ENCODE measurements at regions not wholly inside any gene's neighbourhood (a gene's known extent, or its start where the extent isn't known, plus 50 kb on each side); places are given as distances from the start of the nearest gene placed in this dataset.

DNA sequence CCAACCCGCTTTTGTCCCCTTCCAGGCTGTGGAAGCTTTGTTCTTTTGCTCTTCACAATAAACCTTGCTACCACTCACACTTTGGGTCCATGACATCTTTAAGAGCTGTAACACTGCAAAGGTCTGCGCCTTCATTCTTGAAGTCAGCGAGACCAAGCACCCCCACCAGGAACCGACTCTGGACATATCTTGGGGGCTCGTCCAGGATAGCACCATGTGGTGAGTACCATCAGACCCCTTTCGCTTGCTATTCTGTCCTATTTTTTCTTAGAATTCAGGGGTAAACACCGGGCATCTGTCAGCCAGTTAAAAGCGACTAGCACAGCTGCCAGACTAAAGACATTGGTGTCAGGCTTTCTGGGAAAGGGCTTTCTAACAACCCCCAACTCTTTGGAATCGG, 137.6 kb upstream of the PPFIA2 start:
- no peak overlapping the region for H3K4me3 Mint-ChIP-seq
- H3K9me3 ChIP-seq (replicated peaks in 1 of 2; ENCODE audit: control insufficient read depth in 1 of 2, insufficient read depth in 1 of 2, low read length in 2 of 2), result peaks cover 19 to 22% of the 10 kb centered on the region in 2 donors
- no peak overlapping the region for H3K27ac Mint-ChIP-seq
- no peaks in the 10 kb centered on the region for H3K36me3 Mint-ChIP-seq
- TF ChIP-seq, protein P1, sequence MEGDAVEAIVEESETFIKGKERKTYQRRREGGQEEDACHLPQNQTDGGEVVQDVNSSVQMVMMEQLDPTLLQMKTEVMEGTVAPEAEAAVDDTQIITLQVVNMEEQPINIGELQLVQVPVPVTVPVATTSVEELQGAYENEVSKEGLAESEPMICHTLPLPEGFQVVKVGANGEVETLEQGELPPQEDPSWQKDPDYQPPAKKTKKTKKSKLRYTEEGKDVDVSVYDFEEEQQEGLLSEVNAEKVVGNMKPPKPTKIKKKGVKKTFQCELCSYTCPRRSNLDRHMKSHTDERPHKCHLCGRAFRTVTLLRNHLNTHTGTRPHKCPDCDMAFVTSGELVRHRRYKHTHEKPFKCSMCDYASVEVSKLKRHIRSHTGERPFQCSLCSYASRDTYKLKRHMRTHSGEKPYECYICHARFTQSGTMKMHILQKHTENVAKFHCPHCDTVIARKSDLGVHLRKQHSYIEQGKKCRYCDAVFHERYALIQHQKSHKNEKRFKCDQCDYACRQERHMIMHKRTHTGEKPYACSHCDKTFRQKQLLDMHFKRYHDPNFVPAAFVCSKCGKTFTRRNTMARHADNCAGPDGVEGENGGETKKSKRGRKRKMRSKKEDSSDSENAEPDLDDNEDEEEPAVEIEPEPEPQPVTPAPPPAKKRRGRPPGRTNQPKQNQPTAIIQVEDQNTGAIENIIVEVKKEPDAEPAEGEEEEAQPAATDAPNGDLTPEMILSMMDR (IDR thresholded peaks at IDR 0.05), result no peak
- H4K20me1 ChIP-seq (ENCODE audit: insufficient read depth, low read length), result no peaks in the 10 kb centered on the region
- no peak overlapping the region for H3K4me2 ChIP-seq (replicated peaks; ENCODE audit: extremely low read depth, low read length, poor library complexity, severe bottlenecking)
- H3K4me3 ChIP-seq (replicated peaks in 1 of 3; ENCODE audit: low read depth in 2 of 3, low read length in 3 of 3), result no peak overlapping the region
- no peaks in the 10 kb centered on the region for H3K36me3 ChIP-seq (replicated peaks in 1 of 2; ENCODE audit: control insufficient read depth in 1 of 2, insufficient read depth in 2 of 2, low read length in 2 of 2)
- H3K27me3 Mint-ChIP-seq (ENCODE audit: low read depth in 3 of 3), result peaks cover 1 to 3% (median 2%) of the 10 kb centered on the region in 3 donors
- no peak for DNase-seq
- H3K27ac ChIP-seq (ENCODE audit: low read depth in 1 of 2, low read length in 2 of 2), result no peak overlapping the region
- peaks cover 32 to 50% (median 38%) of the 10 kb centered on the region in 7 donors for H3K9me3 Mint-ChIP-seq
- H2AFZ ChIP-seq (ENCODE audit: insufficient read depth, low read depth, low read length, poor library complexity, severe bottlenecking), result no peak overlapping the region
- intact Hi-C loops (cut with micrococcal nuclease), result no loop called here
- no peaks in the 10 kb centered on the region for H3K79me2 ChIP-seq (ENCODE audit: insufficient read depth, low read length)
- no peaks in the 10 kb centered on the region for H3K4me1 Mint-ChIP-seq
- no peaks in the 10 kb centered on the region for H3K27me3 ChIP-seq (ENCODE audit: control insufficient read depth in 2 of 2, insufficient read depth in 2 of 2, low read length in 2 of 2)
- WGBS (ENCODE audit: insufficient coverage), result 93% methylated on average over 9 of the region's 9 CpGs
- no peaks in the 10 kb centered on the region for H3K4me1 ChIP-seq (ENCODE audit: control insufficient read depth in 1 of 2, insufficient read depth in 2 of 2, low read length in 2 of 2)
- no peak overlapping the region for H3K9ac ChIP-seq (ENCODE audit: insufficient read depth, low read length, poor library complexity, severe bottlenecking)

DNA sequence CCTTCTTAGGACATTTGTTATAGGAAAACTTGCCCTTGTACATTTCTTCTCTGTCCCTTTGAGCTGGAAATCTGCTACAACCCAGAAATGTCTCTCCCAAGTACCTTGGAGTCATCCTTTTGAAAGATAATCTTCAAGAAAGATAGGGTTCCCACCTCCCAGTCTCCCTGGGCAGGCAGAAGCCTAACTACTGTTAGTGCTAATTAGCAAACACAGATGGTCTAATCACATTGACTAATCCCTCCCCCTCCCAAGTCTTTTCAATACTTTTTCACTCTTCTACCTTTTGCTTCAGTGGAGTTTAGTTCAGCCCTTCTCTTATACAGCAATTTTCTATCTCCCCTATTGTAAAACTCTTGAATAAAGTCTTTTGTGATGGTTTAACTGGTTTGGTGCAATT, 129.8 kb upstream of the PPFIA2 start:
- H3K9me3 Mint-ChIP-seq, result peaks cover 0 to 20% (median 8%) of the 10 kb centered on the region in 7 donors
- H3K9ac ChIP-seq (ENCODE audit: insufficient read depth, low read length, poor library complexity, severe bottlenecking), result no peak overlapping the region
- no peak overlapping the region for H3K27ac Mint-ChIP-seq
- H3K36me3 Mint-ChIP-seq, result no peaks in the 10 kb centered on the region
- H3K27ac ChIP-seq (ENCODE audit: low read depth in 1 of 2, low read length in 2 of 2), result no peak overlapping the region
- H3K4me3 ChIP-seq (replicated peaks in 1 of 3; ENCODE audit: low read depth in 2 of 3, low read length in 3 of 3), result no peak overlapping the region
- TF ChIP-seq, protein P1 (IDR thresholded peaks at IDR 0.05), result no peak
- peaks cover 0 to 6% of the 10 kb centered on the region in 2 donors for H3K9me3 ChIP-seq (replicated peaks in 1 of 2; ENCODE audit: control insufficient read depth in 1 of 2, insufficient read depth in 1 of 2, low read length in 2 of 2)
- DNase-seq, result no peak
- intact Hi-C loops (cut with micrococcal nuclease), result no loop called here
- H3K27me3 Mint-ChIP-seq (ENCODE audit: low read depth in 3 of 3), result peaks cover 0 to 4% (median 2%) of the 10 kb centered on the region in 3 donors
- H3K27me3 ChIP-seq (ENCODE audit: control insufficient read depth in 2 of 2, insufficient read depth in 2 of 2, low read length in 2 of 2), result peaks cover 0 to 8% of the 10 kb centered on the region in 2 donors
- no peak overlapping the region for H3K4me2 ChIP-seq (replicated peaks; ENCODE audit: extremely low read depth, low read length, poor library complexity, severe bottlenecking)
- H3K4me1 ChIP-seq (ENCODE audit: control insufficient read depth in 1 of 2, insufficient read depth in 2 of 2, low read length in 2 of 2), result no peaks in the 10 kb centered on the region
- no peaks in the 10 kb centered on the region for H3K4me1 Mint-ChIP-seq
- no peaks in the 10 kb centered on the region for H3K36me3 ChIP-seq (replicated peaks in 1 of 2; ENCODE audit: control insufficient read depth in 1 of 2, insufficient read depth in 2 of 2, low read length in 2 of 2)
- no peaks in the 10 kb centered on the region for H3K79me2 ChIP-seq (ENCODE audit: insufficient read depth, low read length)
- no peak overlapping the region for H3K4me3 Mint-ChIP-seq
- no peaks in the 10 kb centered on the region for H4K20me1 ChIP-seq (ENCODE audit: insufficient read depth, low read length)
- no peak overlapping the region for H2AFZ ChIP-seq (ENCODE audit: insufficient read depth, low read depth, low read length, poor library complexity, severe bottlenecking)

All from CD14-positive monocyte (primary cell).